ENCODE measurements at regions not wholly inside any gene's neighbourhood (a gene's known extent, or its start where the extent isn't known, plus 50 kb on each side); places are given as distances from the start of the nearest gene placed in this dataset.

DNA sequence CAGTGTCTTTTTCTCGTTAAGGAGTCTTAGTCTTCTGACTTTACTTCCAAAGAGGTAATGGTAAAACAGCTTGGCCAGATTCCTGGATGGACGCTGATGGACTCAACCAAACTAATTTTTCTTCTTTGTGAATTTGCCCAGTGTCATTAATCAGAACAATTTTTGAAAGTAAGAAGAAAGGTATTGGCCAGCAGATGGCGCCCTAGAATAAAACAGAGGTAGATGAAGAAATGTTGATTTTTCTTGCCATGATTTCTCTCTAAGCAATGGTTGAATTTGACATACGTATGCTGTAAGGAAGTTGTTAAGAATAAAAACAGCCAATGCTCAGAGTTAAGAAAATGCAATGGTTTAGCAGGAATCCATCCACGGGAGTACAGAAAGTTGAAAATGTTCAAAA is 500.0 kb downstream of the DIRAS2 start:
- H3K4me3 ChIP-seq, result no peak overlapping the region
- H3K27me3 ChIP-seq, result peaks cover 0 to 6% of the 10 kb centered on the region in 2 donors
- H3K27ac ChIP-seq, result no peak overlapping the region
- peaks cover 0 to under 1% of the 10 kb centered on the region in 2 donors for H3K9me3 ChIP-seq
- intact Hi-C loops (cut with DNase I), result no loop called here
- TF ChIP-seq, protein P1, sequence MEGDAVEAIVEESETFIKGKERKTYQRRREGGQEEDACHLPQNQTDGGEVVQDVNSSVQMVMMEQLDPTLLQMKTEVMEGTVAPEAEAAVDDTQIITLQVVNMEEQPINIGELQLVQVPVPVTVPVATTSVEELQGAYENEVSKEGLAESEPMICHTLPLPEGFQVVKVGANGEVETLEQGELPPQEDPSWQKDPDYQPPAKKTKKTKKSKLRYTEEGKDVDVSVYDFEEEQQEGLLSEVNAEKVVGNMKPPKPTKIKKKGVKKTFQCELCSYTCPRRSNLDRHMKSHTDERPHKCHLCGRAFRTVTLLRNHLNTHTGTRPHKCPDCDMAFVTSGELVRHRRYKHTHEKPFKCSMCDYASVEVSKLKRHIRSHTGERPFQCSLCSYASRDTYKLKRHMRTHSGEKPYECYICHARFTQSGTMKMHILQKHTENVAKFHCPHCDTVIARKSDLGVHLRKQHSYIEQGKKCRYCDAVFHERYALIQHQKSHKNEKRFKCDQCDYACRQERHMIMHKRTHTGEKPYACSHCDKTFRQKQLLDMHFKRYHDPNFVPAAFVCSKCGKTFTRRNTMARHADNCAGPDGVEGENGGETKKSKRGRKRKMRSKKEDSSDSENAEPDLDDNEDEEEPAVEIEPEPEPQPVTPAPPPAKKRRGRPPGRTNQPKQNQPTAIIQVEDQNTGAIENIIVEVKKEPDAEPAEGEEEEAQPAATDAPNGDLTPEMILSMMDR (IDR thresholded peaks at IDR 0.05), result peak; percentile 26 to 57
- ATAC-seq (peak; percentile 83), DNase-seq (peak in 1 of 4 donors; percentile 44)
- no peaks in the 10 kb centered on the region for H3K36me3 ChIP-seq
- no peaks in the 10 kb centered on the region for H3K4me1 ChIP-seq

GRCh38 chr9:90147426-90147825 is 495.2 kb downstream of the DIRAS2 start:
- intact Hi-C loops (cut with DNase I), result no loop called here

DNA sequence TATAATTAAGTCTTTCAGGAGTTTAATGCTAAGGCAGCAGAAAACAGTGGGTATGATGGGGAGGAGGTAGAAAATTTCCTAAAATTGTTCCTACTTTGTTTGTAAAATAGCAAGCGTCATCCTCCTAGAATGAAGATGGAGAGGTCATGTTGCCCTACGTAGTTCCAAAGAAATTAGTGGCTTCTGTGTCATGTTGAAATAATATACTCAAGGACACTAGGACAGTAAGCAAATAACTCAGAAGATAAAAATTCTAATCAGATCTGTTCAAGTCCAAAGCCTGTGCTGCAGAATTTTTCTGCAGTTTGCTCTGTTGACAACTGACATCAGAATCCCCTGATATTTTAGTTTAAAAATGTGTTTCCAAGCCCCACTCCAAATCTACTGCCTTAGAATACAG is 486.3 kb downstream of the DIRAS2 start:
- TF ChIP-seq, protein P1 (IDR thresholded peaks at IDR 0.05), result no peak
- intact Hi-C loops (cut with DNase I), result no loop called here

More at GRCh38 chr9:90147426-90147825, 495.2 kb downstream of the DIRAS2 start:
- DNase-seq (no peak), ATAC-seq (no peak)
- TF ChIP-seq, protein P1 (IDR thresholded peaks at IDR 0.05), result no peak
- H3K27ac ChIP-seq, result no peak overlapping the region
- H3K9me3 ChIP-seq, result peaks cover 0 to 2% of the 10 kb centered on the region in 2 donors
- H3K36me3 ChIP-seq, result no peaks in the 10 kb centered on the region
- H3K27me3 ChIP-seq, result peaks cover 0 to 6% of the 10 kb centered on the region in 2 donors
- no peaks in the 10 kb centered on the region for H3K4me1 ChIP-seq
- H3K4me3 ChIP-seq, result no peak overlapping the region

DNA sequence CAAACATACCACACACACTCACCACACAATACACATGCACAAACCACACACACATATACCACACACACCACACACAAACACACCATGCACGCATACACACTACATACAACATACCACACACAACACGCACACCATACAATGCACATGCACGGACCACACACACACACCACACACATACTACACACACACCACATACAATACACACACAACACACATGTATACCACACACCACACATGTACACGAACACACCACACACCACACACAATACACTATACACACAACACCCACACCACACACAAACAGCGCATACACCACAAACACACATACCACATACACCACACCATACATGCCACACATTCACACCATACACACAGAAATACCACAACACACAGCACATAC is 480.3 kb downstream of the DIRAS2 start:
- Histone ChIP-seq H3K36me3 (no peaks in the 10 kb centered on the region), H3K27me3 (no peaks in the 10 kb centered on the region), H3K4me3 (no peak overlapping the region), H3K4me1 (no peaks in the 10 kb centered on the region), H3K9me3 (no peaks in the 10 kb centered on the region), H3K27ac (no peak overlapping the region)
- DNase-seq, result no peak
- TF ChIP-seq, protein P1 (IDR thresholded peaks at IDR 0.05), result no peak
- intact Hi-C loops (cut with DNase I), result no loop called here
- ATAC-seq, result no peak

More for the DNA sequence above, 486.3 kb downstream of the DIRAS2 start:
- Histone ChIP-seq H3K27ac (no peak overlapping the region), H3K4me1 (no peaks in the 10 kb centered on the region), H3K27me3 (no peaks in the 10 kb centered on the region), H3K4me3 (no peak overlapping the region), H3K9me3 (no peaks in the 10 kb centered on the region), H3K36me3 (no peaks in the 10 kb centered on the region)
- ATAC-seq (peak; percentile 73), DNase-seq (no peak)

GRCh38 chr9:90162819-90163218 is 479.8 kb downstream of the DIRAS2 start:
- TF ChIP-seq, protein P1 (IDR thresholded peaks at IDR 0.05), result no peak
- Histone ChIP-seq H3K36me3 (no peaks in the 10 kb centered on the region), H3K4me3 (no peak overlapping the region), H3K27ac (no peak overlapping the region), H3K27me3 (no peaks in the 10 kb centered on the region), H3K9me3 (no peaks in the 10 kb centered on the region), H3K4me1 (no peaks in the 10 kb centered on the region)
- DNase-seq (no peak), ATAC-seq (no peak)
- intact Hi-C loops (cut with DNase I), result no loop called here
